ENCODE measurements at regions not wholly inside any gene's neighbourhood (a gene's known extent, or its start where the extent isn't known, plus 50 kb on each side); places are given as distances from the start of the nearest gene placed in this dataset.
"Not testable (repeated sequence)": the region's sequence is repeated elsewhere in the genome, so short reads cannot be mapped to it uniquely, and the experiment has no call there.

- no peak for DNase-seq (ENCODE audit: low read depth)
These were observed 858.7 kb downstream of the REEP3 start for GRCh38 chr10:64379898-64380297.

GRCh38 chr10:64385355-64385754 lies 864.2 kb downstream of the REEP3 start:
- no peak for DNase-seq (ENCODE audit: low read depth)

GRCh38 chr10:64394744-64395143 lies 873.5 kb downstream of the REEP3 start:
- DNase-seq (ENCODE audit: low read depth): peak; percentile 6

GRCh38 chr10:64396105-64396708 lies 875.0 kb downstream of the REEP3 start:
- DNase-seq (ENCODE audit: low read depth): peak; percentile 30

DNA sequence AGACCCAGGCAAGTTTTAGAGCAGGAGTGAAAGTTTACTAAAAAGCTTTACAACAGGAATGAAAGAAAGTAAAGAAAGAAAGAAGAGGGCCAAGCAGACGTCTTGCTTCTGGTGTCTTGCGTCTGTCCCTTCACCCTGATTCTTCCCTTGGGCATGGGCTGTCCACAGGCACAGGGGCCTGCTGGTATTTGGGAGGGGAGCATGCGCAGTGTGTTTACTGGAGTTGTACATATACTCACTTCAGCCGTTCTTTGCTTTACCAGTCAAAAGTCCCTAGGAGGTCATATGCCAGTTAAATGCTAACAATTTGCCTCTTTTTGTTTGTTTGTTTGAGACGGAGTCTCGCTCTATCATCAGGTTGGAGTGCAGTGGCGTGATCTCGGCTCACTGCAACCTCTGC lies 875.9 kb downstream of the REEP3 start:
- DNase-seq (ENCODE audit: low read depth): no peak

DNA sequence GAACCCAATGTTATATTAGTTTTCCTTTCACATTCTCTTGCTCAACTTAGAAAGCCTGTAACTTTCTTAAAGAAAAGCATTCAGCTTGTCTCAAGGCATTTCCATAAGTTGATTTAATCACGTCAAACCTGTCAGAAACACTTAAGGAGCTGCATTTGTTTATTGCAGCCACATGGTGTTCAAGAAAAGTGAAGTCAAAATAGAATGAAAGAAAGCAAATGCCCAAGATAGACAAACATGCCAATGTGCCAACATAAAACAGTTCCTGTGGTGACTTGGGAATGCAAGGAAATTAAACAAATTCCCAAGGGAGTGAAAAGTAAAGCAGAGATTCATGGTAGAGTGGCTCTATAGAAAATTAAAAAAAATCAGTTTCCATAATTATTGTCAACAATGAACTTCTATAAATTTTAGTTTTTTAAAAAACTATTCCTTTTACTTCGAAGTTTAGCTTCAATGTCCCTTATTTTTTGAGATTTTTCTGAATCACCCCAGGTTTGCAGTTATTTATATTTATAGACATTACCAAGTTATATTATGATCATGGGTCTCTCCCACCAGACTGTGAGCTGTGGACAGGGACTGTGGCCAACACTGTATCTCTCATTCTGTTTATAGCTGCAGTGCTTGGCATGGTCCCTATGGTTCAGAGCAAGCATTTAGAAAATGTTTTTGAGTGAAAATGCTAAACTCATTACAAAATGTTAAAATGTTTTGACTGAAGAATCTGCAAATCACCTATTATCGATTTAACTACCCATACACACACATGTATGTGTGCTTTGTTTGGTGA lies 887.4 kb downstream of the REEP3 start:
- no peak for DNase-seq (ENCODE audit: low read depth)

DNA sequence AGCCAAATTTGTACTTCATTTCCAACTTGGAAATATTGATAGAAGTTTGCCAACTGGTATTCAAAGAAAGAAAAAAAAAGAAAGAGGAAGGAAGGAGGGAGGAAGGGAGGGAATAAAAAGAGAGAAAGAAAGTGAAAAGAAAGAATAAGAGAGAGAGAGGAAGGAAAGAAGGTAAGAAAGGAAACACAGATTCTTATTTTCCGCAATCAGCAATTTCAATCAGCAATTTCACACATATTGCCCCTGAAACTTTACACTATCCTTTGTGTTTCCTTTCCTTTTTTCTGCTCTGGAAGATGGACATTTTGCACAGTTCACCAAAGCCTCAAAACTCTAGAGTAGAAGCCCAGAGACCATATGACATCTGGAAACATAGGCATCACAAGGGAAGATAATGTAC lies 888.1 kb downstream of the REEP3 start:
- no peak for DNase-seq (ENCODE audit: low read depth)

- DNase-seq (ENCODE audit: low read depth): no peak
These were observed 894.8 kb downstream of the REEP3 start for GRCh38 chr10:64416011-64416410.

DNA sequence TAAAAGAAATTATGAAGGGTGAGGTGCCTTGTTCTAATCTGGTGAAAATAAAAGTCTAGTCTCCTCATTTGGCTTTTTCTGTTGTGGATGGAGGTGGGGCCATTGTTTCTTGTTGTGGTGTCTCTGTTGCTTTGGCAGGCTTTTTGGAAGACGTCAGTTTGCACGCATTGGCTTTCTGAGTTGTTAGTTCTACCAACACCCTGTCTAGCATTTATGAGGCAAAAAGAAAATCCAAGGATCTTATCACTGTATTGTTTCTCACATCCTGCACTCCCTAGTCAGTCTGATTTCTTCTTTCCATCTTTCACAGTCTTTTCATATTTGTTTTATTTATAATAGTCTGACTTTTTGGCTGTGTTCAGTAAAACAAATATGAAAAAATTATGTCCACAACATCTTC lies 898.3 kb downstream of the REEP3 start:
- no peak for DNase-seq (ENCODE audit: low read depth)

GRCh38 chr10:64426745-64427144 lies 905.5 kb downstream of the REEP3 start:
- no peak for DNase-seq (ENCODE audit: low read depth)

DNA sequence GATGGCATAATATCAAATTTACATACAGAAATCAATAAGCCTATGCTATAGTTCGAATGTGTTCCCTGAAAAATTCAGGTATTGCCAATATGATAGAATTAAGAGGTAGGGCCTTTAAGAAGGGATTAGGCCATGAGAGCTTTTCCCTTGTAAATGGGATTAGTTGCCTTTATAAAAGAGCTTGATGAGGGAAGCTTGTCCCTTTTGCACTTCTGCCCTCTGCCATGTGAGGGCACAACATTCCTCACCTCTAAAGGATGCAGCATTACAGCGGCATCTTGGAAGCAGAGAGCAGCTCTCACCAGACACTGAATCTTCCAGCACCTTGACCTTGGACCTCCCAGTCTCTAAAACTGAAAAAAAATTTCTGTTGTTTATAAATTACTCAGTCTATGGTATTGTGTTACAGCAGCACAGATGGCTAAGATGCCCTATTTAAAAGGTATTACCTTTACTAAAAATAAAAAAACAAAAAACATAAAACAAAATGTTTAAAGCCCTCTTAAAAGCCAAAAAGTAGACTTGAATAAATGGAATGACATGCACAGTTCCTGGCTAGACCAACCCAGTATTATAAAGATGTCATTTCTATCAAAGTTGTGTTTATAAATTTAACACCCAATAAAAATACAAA lies 909.6 kb downstream of the REEP3 start:
- no peak for DNase-seq (ENCODE audit: low read depth)

DNA sequence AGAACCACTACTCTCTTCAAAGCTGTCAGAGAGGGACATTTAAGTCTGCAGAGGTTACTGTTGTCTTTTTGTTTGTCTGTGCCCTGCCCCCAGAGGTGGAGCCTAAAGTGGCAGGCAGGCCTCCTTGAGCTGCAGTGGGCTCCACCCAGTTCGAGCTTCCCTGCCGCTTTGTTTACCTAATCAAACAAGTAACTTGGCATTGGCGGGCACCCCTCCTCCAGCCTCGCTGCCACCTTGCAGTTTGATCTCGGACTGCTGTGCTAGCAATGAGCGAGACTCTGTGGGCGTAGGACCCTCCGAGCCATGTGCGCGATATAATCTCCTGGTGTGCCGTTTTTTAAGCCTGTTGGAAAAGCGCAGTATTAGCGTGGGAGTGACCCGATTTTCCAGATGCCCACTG lies 920.7 kb downstream of the REEP3 start:
- DNase-seq (ENCODE audit: low read depth): not testable (repeated sequence)

GRCh38 chr10:64444163-64444562 lies 923.0 kb downstream of the REEP3 start:
- no peak for DNase-seq (ENCODE audit: low read depth)

- DNase-seq (ENCODE audit: low read depth): no peak
These were observed 923.4 kb downstream of the REEP3 start for GRCh38 chr10:64444564-64444963.

GRCh38 chr10:64449603-64450002 lies 928.4 kb downstream of the REEP3 start:
- no peak for DNase-seq (ENCODE audit: low read depth)

DNA sequence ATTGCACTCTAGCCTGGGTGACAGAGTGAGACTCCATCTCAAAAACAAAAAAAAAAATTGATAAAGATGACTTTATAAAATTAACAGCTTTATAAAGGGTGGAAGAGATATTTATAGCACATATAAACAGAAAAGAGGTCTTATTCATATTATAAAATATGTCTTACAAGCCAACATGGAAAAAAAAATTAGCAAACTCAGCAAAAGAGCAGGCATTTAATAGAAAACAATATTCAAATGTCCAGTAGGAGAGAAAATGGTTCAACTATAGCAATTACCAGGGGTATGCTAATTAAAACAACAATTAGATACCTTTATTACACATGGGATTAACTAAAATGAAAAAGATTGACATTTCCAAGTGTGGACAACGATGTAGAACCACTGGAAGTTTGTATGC lies 929.1 kb downstream of the REEP3 start:
- DNase-seq (ENCODE audit: low read depth): no peak

- no peak for DNase-seq (ENCODE audit: low read depth)
These were observed 933.8 kb downstream of the REEP3 start for GRCh38 chr10:64454962-64455361.

DNA sequence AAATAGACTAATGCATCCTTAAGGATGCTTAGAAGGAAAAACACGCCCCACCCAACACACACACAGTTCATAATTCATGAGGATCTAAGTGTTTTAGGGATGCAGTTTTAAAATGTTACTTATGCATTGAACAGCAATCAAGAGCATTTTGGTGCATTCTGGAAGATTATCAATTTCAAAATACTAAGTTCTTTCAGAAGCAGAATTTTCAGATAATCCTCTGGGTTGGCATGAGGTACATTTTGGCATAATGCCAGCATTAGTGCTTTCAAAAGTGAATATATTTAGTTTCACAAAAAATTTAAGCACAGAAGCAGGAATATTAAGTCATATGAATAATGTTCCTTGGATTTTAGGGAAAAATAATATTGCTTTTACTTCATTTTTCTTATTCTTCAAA lies 937.1 kb downstream of the REEP3 start:
- DNase-seq (ENCODE audit: low read depth): no peak

DNA sequence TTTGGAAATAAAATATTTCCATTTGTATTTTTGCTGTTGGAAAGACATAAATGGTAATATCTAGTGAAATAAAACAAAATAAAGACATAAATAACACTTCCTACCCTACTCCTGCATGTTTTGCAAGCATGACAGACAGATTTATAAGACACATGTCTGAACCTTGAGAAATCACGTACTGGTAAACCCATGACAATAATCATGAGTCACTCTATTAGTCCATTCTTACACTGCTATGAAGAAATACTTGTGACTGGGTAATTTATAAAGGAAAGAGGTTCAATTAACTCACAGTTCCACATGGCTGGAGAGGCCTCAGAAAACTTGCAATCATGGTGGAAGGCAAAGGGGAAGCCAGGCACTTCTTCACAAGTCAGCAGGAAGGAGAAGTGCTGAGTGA lies 942.2 kb downstream of the REEP3 start:
- DNase-seq (ENCODE audit: low read depth): no peak

DNA sequence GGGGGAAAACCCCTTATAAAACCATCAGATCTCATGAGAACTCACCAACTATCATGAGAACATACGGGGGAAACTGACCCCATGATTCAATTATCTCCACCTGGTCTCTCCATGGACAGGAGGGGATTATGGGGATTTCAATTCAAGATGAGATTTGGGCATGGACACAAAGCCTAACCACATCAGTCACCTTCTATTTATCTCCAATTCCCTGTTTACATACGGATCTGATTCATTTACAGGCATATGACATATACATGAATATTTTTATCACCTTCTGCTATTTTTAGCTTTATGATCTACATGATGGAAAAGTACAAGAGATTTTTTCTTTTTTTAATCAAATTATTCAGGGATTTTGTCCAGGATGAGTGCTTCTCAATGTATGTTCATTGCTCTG lies 944.5 kb downstream of the REEP3 start:
- no peak for DNase-seq (ENCODE audit: low read depth)

GRCh38 chr10:64468219-64468618 lies 947.0 kb downstream of the REEP3 start:
- no peak for DNase-seq (ENCODE audit: low read depth)

DNA sequence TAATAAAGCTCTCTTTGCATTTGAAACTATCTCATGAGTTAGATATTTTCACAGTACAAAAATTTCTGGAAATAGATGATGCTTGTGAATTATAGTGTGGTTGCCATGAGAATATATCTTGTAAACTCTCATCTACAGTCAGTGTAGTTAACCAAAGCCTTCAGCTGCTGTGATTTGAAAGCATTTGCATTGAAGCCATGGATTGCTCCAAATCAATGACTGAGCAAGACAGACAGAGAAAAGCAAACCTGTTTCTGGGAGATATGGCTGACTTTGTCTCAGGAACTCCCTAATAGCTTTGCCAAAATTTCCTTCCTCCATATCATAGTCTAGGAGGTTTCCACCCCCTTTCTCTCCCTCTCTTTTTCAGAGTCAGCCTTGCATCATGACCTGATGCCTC lies 955.3 kb downstream of the REEP3 start:
- no peak for DNase-seq (ENCODE audit: low read depth)

DNA sequence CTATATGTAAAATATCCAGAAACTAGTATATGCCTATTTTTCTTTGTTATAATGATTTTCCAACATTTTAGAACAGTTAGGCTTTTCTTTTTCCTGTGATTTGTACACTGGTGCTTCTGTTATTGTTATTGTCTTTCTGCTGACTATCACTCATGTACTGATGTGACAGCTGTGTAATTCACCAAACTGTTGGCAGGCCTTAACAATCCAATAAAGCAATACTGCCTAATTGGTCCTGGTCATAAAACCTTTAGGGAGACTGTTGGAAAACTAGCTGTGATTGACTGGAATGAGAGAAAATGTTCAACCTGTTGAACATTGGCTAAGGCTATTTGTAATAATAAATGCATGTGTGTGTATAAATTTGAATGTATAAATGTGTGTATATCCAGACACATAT lies 956.6 kb downstream of the REEP3 start:
- no peak for DNase-seq (ENCODE audit: low read depth)
